22Rv1 (cell line): ENCODE measurements at regions not wholly inside any gene's neighbourhood (a gene's known extent, or its start where the extent isn't known, plus 50 kb on each side); places are given as distances from the start of the nearest gene placed in this dataset.

ENCODE experiments used
- H3K27ac ChIP-seq: fragments of 450-650 bp; 2 replicates; pipeline ENCODE4 v1.5.1; 2017
- ZFX ChIP-seq: fragments of 450-650 bp; IDR thresholded peaks from 2 replicates; pipeline ENCODE4 v1.6.1; 2017; ENCODE audit warnings: antibody characterized with exemption, borderline replicate concordance
- TF ChIP-seq, protein P1 (sequence below): fragments of 450-650 bp; IDR thresholded peaks from 2 replicates; pipeline ENCODE4 v1.5.1; 2017; ENCODE audit warnings: mild to moderate bottlenecking

DNA sequence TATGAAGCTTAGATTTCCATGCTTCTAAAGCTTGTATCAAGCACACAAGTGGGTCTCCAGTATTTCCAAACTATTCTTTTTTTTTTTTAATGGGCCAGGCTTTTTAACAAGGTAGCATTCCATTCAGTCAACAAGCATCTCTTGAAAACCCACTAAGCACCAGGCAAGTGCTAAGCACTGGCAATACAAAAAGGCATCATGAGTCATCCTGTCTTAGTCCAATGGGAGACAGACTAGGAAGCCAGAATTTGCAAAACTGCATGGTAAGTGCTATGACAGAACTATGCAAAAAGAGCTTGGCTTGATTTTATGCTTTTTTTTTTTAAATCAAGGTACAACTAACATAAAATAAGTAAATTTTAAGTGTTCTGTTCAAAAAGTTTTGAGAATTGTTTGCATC, 109.3 kb upstream of the DST start:
- TF ChIP-seq, protein P1, sequence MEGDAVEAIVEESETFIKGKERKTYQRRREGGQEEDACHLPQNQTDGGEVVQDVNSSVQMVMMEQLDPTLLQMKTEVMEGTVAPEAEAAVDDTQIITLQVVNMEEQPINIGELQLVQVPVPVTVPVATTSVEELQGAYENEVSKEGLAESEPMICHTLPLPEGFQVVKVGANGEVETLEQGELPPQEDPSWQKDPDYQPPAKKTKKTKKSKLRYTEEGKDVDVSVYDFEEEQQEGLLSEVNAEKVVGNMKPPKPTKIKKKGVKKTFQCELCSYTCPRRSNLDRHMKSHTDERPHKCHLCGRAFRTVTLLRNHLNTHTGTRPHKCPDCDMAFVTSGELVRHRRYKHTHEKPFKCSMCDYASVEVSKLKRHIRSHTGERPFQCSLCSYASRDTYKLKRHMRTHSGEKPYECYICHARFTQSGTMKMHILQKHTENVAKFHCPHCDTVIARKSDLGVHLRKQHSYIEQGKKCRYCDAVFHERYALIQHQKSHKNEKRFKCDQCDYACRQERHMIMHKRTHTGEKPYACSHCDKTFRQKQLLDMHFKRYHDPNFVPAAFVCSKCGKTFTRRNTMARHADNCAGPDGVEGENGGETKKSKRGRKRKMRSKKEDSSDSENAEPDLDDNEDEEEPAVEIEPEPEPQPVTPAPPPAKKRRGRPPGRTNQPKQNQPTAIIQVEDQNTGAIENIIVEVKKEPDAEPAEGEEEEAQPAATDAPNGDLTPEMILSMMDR, result no peak
- TF ChIP-seq ZFX, result no peak
- no peak overlapping the region for H3K27ac ChIP-seq

DNA sequence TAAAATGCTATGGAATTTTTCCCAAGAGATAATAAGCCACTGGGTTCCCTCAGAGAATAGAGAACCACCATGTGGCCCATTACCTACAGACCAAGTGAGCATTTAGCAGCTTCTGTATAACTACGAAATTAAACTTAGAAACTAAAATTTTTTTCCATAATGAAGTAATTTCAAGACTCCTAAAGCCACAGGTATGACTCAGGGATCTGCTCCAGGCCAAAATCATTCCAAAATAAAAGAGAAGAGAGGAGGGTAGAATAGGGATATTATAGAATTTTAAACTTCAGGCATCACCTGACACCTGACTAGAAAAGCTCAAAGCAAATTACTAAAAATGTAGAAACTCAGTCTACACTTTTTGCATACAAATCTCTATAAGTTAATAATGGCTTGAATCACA, 108.9 kb upstream of the DST start:
- no peak overlapping the region for H3K27ac ChIP-seq
- TF ChIP-seq, protein P1, result no peak
- TF ChIP-seq ZFX, result no peak

DNA sequence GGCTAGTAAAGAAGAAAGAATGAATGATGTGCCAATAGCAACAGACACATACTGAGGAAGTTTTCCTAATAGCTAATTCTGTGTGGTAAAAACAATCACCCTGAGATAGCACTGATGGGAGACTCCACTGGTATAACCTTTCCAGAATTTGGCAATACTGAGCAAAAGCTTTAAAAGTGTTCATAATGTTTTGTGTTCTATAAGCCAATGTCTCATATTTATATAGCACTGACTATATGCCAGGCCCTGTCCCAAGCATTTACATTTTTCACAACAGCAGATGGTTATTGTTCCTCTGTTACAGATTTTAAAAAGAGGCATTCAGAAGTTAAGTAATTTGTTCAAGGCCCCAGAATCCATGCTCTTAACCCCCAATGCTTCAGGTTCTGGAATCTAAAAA, 108.0 kb upstream of the DST start:
- H3K27ac ChIP-seq, result no peak overlapping the region
- TF ChIP-seq, protein P1, result no peak
- no peak for TF ChIP-seq ZFX

DNA sequence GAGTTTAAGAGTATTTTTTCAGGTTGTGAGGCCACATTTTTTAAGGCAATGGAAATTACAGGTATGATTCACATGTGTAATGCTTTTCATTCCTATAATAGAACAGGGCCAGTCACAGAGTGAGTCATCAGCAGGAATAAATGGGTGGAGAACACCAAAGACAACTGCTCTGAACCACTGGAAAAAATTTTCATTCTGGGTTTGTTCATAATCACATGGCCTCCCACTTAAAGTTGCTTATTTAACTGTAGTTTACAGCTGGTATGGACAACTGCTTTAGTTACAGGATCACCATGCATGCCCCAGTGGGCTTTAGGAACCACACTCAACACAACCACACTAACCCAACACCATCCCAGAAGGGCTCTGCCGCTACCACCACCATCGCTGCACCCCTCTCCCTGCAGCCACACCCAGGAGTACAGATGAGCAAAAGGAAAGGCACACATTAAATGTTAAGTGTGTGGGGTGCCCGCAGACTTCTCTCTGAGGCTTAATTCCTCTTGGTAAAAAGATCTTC, 107.0 kb upstream of the DST start:
- TF ChIP-seq, protein P1, result no peak
- no peak for TF ChIP-seq ZFX
- H3K27ac ChIP-seq, result no peak overlapping the region

DNA sequence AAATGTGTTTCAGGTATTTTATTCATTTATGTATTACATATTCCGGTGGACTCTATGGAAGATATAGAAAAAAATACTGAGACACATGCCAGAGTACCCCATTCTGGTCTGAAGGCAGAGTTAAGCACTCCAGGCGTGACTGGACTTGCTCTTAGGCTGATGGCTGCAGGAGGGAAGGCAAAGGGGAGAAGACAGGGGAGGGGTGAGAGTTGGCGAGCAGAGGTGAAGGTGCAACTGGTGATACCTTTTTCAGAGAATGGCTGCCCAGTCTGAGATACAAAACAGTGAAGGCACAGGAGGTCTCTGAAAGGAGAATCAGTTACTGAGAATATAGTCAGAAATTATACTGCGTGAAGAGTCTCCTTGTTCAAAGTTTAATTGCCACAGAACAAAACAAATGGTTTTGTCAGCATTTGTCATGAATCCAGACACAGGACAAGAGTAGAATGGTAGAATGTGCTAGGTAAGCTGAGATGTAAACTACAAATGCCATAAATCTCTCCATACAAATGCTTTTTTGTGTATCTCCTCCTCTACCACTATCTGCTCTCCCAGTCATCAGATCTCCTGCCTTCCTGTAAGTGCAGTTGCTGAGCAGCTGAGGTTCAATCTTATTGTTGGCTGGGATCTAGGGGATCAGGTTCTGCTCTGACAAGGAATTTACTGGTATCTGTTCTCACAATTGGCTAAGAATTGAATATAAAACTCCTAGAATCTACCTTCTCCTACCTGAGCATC, 104.2 kb upstream of the DST start:
- TF ChIP-seq ZFX, result no peak
- TF ChIP-seq, protein P1, result no peak
- H3K27ac ChIP-seq, result no peak overlapping the region

DNA sequence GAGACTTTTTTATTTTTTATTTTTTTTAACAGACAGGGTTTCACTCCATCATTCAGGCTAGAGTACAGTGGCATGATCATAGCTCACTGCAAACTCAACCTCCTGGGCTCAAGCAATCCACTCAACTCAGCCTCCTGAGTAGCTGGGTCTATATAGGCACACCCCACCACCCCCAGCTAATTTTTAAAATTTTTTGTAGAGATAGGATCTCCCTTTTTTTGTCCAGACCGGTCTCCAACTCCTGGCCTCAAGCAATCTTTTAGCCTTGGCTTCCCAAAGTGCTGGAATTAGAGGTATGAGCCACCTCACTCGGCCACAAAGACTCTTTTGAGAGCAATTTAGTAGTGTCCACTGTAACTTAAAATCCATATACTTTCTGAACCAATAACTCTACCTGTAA, 103.3 kb upstream of the DST start:
- H3K27ac ChIP-seq, result no peak overlapping the region
- TF ChIP-seq, protein P1, result no peak
- TF ChIP-seq ZFX, result no peak

DNA sequence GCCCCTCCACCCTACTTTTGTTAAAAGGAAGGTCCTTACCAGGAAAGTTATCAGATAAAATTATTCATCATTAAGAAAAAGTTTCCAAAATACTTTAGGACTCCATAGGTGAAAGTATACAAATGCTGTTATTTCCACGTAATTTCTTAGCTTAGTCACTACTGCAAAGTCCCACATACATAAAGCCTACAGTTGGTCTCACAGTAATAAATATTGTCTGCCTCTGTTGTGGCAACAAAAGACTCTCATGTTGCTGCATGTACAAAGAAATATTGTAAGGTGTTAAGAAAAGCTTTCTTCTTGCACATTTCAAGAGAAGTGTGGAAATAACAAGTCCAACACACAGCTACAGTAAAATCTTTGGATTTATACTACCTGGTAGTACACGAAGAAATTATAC, 102.4 kb upstream of the DST start:
- TF ChIP-seq, protein P1, result no peak
- no peak for TF ChIP-seq ZFX
- no peak overlapping the region for H3K27ac ChIP-seq
